Uterus (tissue), 2 donors: ENCODE measurements at regions not wholly inside any gene's neighbourhood (a gene's known extent, or its start where the extent isn't known, plus 50 kb on each side); places are given as distances from the start of the nearest gene placed in this dataset.

Experiments
- CTCF ChIP-seq, 4 experiments: fragments of 200-600 bp in 2 of 4; fragments of 450-650 bp in 2 of 4; sonication (generic) in 2 of 4; IDR thresholded peaks; one replicate each; pipeline ENCODE4 v1.5.1; 2016 to 2019; ENCODE audit warnings: antibody characterized with exemption in 4 of 4, mild to moderate bottlenecking in 2 of 4, moderate library complexity in 1 of 4
- POLR2A ChIP-seq, 2 donors: fragments of 450-650 bp; IDR thresholded peaks; one replicate each; pipeline ENCODE4 v1.6.1; 2016; ENCODE audit warnings: antibody characterized with exemption in 2 of 2, mild to moderate bottlenecking in 1 of 2, moderate library complexity in 1 of 2

GRCh38 chr6:133085471-133085870 is 155.7 kb upstream of the EYA4 start:
- no peak for TF ChIP-seq CTCF (IDR thresholded peaks at IDR 0.05)
- no peak for TF ChIP-seq POLR2A (IDR thresholded peaks at IDR 0.05)
